Right lobe of liver (tissue), 6 donors: ENCODE measurements at regions not wholly inside any gene's neighbourhood (a gene's known extent, or its start where the extent isn't known, plus 50 kb on each side); places are given as distances from the start of the nearest gene placed in this dataset.

Experiments
- ATAC-seq, 4 donors: fragments of 200-7000 bp; cut with Tn5 transposase; one replicate each; pipeline ENCODE4 v1.9.1; 2020; ENCODE audit warnings: mild to moderate bottlenecking in 4 of 4, moderate library complexity in 4 of 4
- DNase-seq, 3 donors: peaks; one replicate each; pipeline ENCODE4 v3.0.0-alpha.2; 2020
- H3K27ac ChIP-seq, 3 donors: fragments of 200-600 bp; one replicate each; pipeline ENCODE4 v1.8.0; 2022
- H3K27me3 ChIP-seq, 2 donors: fragments of 200-600 bp; one replicate each; pipeline ENCODE4 v1.8.0; 2022
- H3K36me3 ChIP-seq, 4 donors: fragments of 200-600 bp; sonication (generic) in 1 of 4; one replicate each; pipeline versions ENCODE4 v1.5.1 to v1.8.0; 2017 to 2022; ENCODE audit warnings: control low read depth in 1 of 4
- H3K4me1 ChIP-seq, 4 donors: fragments of 200-600 bp; sonication (generic) in 1 of 4; one replicate each; pipeline versions ENCODE4 v1.5.1 to v1.8.0; 2017 to 2022; ENCODE audit warnings: control low read depth in 1 of 4
- H3K4me3 ChIP-seq, 3 donors: fragments of 200-600 bp; one replicate each; pipeline ENCODE4 v1.8.0; 2022
- H3K9me3 ChIP-seq, 4 donors: fragments of 200-600 bp; sonication (generic) in 1 of 4; one replicate each; pipeline versions ENCODE4 v1.5.1 to v1.8.0; 2017 to 2022; ENCODE audit warnings: control low read depth in 1 of 4
- POLR2A ChIP-seq: fragments of 450-650 bp; IDR thresholded peaks from one replicate; pipeline ENCODE4 v1.6.1; 2017; ENCODE audit warnings: antibody characterized with exemption, mild to moderate bottlenecking
- WGBS: methylation state at CpG from one replicate; pipeline ENCODE4 v1.1.6; 2018; ENCODE audit warnings: low coverage, low lambda C conversion rate; ENCODE audit not compliant: insufficient coverage; ENCODE audit errors: missing lambda C conversion rate; 5-methylcytosine and 5-hydroxymethylcytosine counted together
- intact Hi-C, 2 donors: fragments of 100-400 bp; cut with DNase I; formaldehyde crosslinking; loops; one replicate each; pipeline versions ENCODE4 v1.11.2 to v1.14.1; 2022
- TF ChIP-seq, protein P1 (sequence below), 4 donors: fragments of 200-600 bp in 3 of 4; fragments of 450-650 bp in 1 of 4; IDR thresholded peaks; one replicate each; pipeline versions ENCODE4 v1.5.1 to v1.8.0; 2016 to 2022; ENCODE audit warnings: antibody characterized with exemption in 4 of 4, mild to moderate bottlenecking in 2 of 4
- donor health status: DM: no; HTN: yes; CAD: no.
- donor health status: DM: no; HTN: no; CAD: no.
- donor health status: DM: no; HTN: no; CAD: no.
- donor health status: DM: no; HTN: yes; CAD: no.
- donor health status: DM: no; HTN: yes; CAD: no.

- Histone ChIP-seq H3K27me3 (no peaks in the 10 kb centered on the region), H3K4me1 (no peaks in the 10 kb centered on the region), H3K36me3 (no peaks in the 10 kb centered on the region), H3K9me3 (no peaks in the 10 kb centered on the region), H3K27ac (no peak overlapping the region), H3K4me3 (no peak overlapping the region)
- WGBS = 24% methylated on average over 2 of the region's 2 CpGs
- intact Hi-C loops = no loop called here
- TF ChIP-seq, protein P1, sequence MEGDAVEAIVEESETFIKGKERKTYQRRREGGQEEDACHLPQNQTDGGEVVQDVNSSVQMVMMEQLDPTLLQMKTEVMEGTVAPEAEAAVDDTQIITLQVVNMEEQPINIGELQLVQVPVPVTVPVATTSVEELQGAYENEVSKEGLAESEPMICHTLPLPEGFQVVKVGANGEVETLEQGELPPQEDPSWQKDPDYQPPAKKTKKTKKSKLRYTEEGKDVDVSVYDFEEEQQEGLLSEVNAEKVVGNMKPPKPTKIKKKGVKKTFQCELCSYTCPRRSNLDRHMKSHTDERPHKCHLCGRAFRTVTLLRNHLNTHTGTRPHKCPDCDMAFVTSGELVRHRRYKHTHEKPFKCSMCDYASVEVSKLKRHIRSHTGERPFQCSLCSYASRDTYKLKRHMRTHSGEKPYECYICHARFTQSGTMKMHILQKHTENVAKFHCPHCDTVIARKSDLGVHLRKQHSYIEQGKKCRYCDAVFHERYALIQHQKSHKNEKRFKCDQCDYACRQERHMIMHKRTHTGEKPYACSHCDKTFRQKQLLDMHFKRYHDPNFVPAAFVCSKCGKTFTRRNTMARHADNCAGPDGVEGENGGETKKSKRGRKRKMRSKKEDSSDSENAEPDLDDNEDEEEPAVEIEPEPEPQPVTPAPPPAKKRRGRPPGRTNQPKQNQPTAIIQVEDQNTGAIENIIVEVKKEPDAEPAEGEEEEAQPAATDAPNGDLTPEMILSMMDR (IDR thresholded peaks at IDR 0.05) = no peak
- no peak for TF ChIP-seq POLR2A
- no peak for ATAC-seq
- DNase-seq = no peak
Observed at GRCh38 chr12:74620921-74621320, 83.3 kb downstream of the ATXN7L3B start.

DNA sequence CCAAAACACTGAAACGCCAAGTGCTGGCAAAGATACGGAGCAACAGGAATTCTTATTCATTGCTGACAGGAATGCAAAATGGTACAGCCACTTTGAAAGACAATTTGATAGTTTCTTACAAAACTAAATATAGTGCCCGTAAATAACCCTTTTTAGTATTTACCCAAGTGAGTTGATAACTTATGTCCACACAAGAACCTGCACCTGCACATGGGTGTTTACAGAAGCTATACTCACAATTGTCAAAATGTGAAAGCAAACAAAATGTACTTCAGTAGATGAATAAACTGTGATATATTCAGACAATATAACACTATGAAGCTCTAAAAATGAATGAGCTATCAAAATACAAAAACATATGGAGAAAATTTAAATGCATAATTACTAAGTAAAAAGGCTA, 86.6 kb downstream of the ATXN7L3B start:
- no peaks in the 10 kb centered on the region for H3K9me3 ChIP-seq
- H3K36me3 ChIP-seq = no peaks in the 10 kb centered on the region
- whole genome bisulfite sequencing = 41% methylated on average over 3 of the region's 3 CpGs
- no peak overlapping the region for H3K27ac ChIP-seq
- intact Hi-C loops = no loop called here
- DNase-seq (no peak), ATAC-seq (no peak)
- no peak overlapping the region for H3K4me3 ChIP-seq
- H3K27me3 ChIP-seq = no peaks in the 10 kb centered on the region
- no peaks in the 10 kb centered on the region for H3K4me1 ChIP-seq
- no peak for TF ChIP-seq POLR2A
- TF ChIP-seq, protein P1 (IDR thresholded peaks at IDR 0.05) = no peak

DNA sequence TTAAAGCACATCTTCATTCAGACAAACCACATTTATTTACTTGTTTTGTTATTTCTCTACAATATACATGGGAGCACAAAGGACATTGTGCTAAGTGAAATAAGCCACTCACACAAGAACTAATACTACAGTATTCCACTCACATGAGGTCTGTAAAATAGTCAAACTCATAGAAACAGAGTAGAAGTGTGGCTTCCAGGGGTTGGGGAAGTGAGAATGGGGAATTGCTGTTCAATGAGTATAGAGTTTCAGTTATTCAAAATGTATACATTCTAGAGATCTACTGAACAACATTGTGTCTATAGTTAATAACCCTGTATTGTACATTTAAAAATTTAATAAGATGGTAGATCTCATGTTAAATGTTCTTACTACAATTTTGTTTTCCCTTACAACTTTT, 88.8 kb downstream of the ATXN7L3B start:
- Histone ChIP-seq H3K27me3 (no peaks in the 10 kb centered on the region), H3K4me1 (no peaks in the 10 kb centered on the region), H3K27ac (no peak overlapping the region), H3K36me3 (no peaks in the 10 kb centered on the region), H3K9me3 (no peaks in the 10 kb centered on the region), H3K4me3 (no peak overlapping the region)
- DNase-seq (no peak), ATAC-seq (no peak)
- intact Hi-C loops = no loop called here
- no peak for TF ChIP-seq POLR2A
- TF ChIP-seq, protein P1 (IDR thresholded peaks at IDR 0.05) = no peak

DNA sequence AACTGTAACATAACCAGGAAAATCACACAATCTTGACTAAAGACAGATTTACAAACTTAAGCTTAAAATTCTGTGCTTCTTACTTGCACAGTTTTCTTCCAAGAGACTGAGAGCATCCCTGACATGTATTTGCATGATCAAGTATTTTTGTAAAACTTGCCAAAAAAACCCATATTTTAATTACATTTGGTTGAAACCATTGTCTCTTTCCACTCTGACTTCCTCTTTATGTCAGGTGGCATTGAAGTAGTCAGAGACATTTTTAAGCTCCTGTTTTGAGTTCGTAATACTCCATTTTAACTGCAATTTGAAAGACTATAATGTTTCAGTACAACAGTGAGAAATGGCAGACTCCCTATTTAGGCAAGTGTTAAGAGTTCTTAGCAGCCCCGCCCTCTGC, 103.6 kb downstream of the ATXN7L3B start:
- Histone ChIP-seq H3K9me3 (no peaks in the 10 kb centered on the region), H3K4me3 (no peak overlapping the region), H3K36me3 (no peaks in the 10 kb centered on the region), H3K27me3 (no peaks in the 10 kb centered on the region), H3K4me1 (no peaks in the 10 kb centered on the region), H3K27ac (no peak overlapping the region)
- TF ChIP-seq, protein P1 (IDR thresholded peaks at IDR 0.05) = no peak
- DNase-seq (no peak), ATAC-seq (no peak)
- 42% methylated on average over 2 of the region's 2 CpGs for WGBS
- intact Hi-C loops = no loop called here

DNA sequence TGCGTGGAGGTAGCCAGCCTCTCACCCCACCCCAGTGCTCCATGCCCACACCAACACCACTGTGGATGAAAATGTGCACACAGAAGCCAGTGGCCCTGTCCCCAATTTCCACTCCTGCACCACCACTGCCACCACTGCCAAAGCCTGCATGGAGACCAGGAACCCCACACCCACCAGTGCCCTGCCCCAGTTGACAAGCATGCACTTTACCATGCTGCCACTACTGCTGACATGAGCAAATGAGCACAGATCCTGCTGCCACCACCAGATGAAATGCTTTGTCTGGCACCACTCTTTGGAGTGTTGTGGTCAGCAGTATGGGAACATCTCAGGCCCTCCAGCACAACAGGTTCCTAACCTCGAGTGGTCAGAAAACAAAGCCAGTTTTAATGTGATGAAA, 104.1 kb downstream of the ATXN7L3B start:
- Histone ChIP-seq H3K27ac (no peak overlapping the region), H3K27me3 (no peaks in the 10 kb centered on the region), H3K4me3 (no peak overlapping the region), H3K9me3 (no peaks in the 10 kb centered on the region), H3K4me1 (no peaks in the 10 kb centered on the region), H3K36me3 (no peaks in the 10 kb centered on the region)
- TF ChIP-seq POLR2A = no peak
- TF ChIP-seq, protein P1 (IDR thresholded peaks at IDR 0.05) = no peak
- 38% methylated on average over 2 of the region's 2 CpGs for WGBS
- intact Hi-C loops = no loop called here
- no peak for ATAC-seq
- no peak for DNase-seq
